ENCODE measurements at regions not wholly inside any gene's neighbourhood (a gene's known extent, or its start where the extent isn't known, plus 50 kb on each side); places are given as distances from the start of the nearest gene placed in this dataset.

DNA sequence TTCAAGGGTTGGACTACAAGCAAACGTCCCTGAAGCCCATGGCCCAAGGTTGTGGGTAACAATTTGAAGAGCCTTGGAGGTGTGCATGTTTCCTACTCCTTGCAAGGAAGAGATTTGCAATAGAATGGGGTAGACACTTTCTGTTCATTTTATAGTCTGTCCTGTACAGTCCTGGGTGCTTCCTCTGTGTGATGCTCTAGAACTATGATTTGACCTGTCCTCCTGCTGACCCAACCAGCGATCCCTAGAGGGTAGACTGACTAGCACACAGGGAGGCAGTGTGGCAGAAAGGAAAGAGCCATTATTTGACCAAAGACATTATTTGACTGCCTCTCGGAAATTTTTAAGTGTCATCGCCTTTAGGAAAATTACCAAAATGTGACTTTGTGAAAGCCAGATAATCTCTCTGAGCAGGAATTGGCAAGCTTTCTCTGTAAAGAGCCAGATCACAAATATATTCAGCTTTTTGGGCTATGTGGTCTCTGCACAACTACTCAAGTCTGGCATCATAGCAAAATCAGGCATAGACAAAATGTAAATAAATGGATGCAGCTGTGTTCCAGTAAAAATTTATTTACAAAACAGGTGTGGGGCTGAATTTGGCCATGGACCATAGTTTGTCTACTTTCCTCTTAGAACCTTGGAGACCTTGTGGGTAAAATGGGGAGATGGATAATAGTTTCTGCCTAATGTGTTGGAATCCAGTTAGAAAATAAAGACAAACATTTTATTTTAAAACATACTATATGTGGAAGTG is 106.8 kb downstream of the DMRT2 start:
- TF ChIP-seq, protein P1, sequence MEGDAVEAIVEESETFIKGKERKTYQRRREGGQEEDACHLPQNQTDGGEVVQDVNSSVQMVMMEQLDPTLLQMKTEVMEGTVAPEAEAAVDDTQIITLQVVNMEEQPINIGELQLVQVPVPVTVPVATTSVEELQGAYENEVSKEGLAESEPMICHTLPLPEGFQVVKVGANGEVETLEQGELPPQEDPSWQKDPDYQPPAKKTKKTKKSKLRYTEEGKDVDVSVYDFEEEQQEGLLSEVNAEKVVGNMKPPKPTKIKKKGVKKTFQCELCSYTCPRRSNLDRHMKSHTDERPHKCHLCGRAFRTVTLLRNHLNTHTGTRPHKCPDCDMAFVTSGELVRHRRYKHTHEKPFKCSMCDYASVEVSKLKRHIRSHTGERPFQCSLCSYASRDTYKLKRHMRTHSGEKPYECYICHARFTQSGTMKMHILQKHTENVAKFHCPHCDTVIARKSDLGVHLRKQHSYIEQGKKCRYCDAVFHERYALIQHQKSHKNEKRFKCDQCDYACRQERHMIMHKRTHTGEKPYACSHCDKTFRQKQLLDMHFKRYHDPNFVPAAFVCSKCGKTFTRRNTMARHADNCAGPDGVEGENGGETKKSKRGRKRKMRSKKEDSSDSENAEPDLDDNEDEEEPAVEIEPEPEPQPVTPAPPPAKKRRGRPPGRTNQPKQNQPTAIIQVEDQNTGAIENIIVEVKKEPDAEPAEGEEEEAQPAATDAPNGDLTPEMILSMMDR (optimal IDR thresholded peaks at IDR 0.05 in 1 of 3, IDR thresholded peaks at IDR 0.05 in 1 of 3, conservative IDR thresholded peaks at IDR 0.05 in 1 of 3; ENCODE audit: extremely low read depth in 1 of 3, insufficient read depth in 2 of 3, low read length in 3 of 3), result no peak
- no peak for TF ChIP-seq EZH2 (IDR thresholded peaks at IDR 0.05; ENCODE audit: low read length)
